IPS DF 4.7 (cell line): ENCODE measurements at regions not wholly inside any gene's neighbourhood (a gene's known extent, or its start where the extent isn't known, plus 50 kb on each side); places are given as distances from the start of the nearest gene placed in this dataset.

Experiments
- DNase-seq: peaks from one replicate; pipeline ENCODE4 v3.0.0-alpha.2; 2013; ENCODE audit warnings: low spot score; ENCODE audit errors: extremely low read depth

GRCh38 chr3:110198717-110199587 is 861.6 kb upstream of the DPPA4 start:
- no peak for DNase-seq

DNA sequence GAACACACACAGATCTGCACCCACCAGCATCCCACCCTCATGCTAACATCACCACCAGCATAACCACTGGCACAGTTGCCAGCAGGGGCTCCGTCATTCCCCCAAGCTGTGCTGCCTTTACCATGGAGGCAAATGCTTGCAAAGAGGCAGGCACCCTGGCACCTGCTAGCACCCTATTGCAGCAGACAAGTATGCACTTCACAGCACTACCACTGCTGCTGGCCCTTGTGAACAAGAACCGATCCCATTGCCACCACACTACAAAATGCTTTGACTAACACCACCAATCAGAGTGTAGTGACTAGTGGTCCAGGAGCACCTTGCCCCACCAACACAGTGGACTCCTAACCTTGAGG is 862.2 kb upstream of the DPPA4 start:
- DNase-seq = no peak

DNA sequence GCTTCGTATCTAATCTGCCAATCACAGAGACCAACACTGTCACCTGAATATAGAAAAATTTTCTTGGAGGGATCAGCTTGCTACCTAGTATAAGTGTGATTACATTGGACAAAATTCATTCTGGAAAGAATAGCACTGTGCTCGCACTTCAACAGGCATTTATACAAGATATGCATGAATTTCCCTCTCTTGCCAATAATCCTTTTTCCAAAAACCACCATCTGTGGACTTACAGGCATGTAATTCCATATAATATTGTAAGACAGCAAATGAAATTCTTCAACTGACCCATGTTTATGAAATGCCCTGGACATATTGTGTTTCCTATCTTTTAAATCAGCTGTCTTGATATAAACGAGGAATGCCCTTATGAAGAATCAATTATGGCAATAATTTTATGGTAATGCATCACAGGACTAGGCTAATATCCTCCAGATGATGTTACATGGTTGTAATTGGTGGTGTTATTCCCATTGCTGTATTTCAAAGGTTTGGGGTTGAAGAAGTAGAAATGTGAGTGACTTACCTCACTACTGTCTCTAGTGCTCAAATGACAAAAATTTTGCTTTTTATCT is 861.4 kb upstream of the NECTIN3 start:
- DNase-seq = no peak

GRCh38 chr3:110226645-110227044 is 845.0 kb upstream of the NECTIN3 start:
- no peak for DNase-seq

GRCh38 chr3:110227991-110228390 is 843.6 kb upstream of the NECTIN3 start:
- DNase-seq = no peak

- DNase-seq = no peak
These were observed 836.8 kb upstream of the NECTIN3 start for GRCh38 chr3:110234831-110235230.

DNA sequence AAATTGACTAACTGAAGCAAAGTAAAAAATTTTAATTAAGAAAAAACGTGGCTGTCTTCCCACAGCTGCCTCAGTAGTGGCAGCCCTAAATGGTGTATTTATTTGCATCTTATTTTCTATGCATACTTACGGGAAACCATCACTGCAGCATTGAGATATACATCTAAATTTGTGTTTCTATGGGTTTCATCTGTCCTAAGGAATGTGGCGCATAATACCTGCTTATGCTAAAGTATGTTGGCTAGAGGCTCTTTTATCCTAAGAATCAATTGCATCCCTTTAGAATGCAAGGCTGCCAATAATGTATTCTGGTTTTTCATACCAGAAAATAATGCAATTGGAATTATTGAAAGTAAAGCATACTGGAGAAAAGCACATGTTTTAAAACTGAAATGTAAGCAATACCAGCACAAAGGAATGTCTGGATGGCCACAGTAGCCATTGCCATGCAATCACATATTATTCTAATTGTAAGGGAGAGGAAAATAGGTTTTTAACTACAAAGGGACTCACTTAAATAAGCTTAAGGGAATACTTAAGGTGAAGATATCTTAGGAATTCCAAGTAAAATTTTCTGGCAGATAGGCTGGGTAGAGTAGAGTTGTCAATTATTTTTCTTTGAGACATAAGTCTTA is 834.5 kb upstream of the NECTIN3 start:
- no peak for DNase-seq

DNA sequence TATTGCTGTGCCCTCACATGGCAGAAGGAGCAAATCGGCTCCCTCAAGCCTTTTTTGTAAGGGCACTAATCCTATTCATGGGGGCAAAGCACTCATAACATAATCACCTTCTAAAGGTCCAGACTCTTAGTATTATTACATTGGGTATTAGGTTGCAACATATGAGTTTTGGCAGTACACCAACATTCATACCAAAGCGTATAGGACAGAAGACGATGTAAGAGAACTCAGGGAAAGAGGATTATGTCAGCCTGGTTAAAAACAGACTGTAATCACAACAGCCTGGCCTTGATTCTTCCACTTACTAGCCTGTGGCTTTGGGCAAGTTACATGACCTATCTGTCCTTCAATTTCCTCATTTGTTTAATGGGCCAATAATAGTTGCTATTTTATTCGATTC is 828.5 kb upstream of the NECTIN3 start:
- no peak for DNase-seq

GRCh38 chr3:110246796-110247376 is 824.7 kb upstream of the NECTIN3 start:
- no peak for DNase-seq

GRCh38 chr3:110248666-110249065 is 823.0 kb upstream of the NECTIN3 start:
- no peak for DNase-seq

DNA sequence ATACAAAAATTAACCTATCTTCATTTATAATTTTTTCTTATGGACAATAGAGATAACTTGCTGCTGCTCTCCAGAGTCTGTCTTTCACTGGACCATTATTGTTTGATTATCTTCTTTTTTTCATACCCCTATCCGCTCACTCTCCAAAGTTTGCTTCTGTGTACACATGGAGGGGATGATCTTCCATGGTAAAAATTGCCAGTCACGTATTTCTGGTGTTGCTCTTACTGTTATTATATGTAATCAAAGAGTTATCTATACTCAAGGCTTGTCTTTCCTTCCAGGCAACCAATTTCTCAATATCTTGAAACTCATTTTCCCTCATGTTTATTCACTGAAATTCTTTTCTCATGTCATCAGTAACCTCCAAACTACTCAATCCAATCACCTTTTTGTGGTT is 817.8 kb upstream of the NECTIN3 start:
- DNase-seq = no peak

- DNase-seq = no peak
These were observed 817.0 kb upstream of the NECTIN3 start for GRCh38 chr3:110254591-110254990.

DNA sequence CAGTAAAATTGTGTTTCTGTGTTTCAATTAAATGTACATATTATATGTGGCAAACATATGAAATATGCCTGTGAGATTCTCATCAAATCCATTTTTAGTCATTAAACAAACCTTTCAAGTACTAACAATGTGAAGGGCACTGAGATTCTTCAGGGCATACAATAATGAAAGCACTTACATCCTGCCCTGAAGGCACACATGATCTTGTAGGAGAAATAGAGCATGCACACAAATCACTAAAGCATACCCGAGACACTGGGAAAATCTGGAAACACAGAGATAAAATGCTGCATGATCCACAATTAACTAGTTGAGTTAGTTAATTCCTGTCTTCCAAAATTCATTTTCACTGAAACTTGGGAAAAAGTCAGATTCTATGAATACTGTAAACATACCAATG is 810.5 kb upstream of the NECTIN3 start:
- DNase-seq = no peak

GRCh38 chr3:110262896-110263295 is 808.7 kb upstream of the NECTIN3 start:
- no peak for DNase-seq

DNA sequence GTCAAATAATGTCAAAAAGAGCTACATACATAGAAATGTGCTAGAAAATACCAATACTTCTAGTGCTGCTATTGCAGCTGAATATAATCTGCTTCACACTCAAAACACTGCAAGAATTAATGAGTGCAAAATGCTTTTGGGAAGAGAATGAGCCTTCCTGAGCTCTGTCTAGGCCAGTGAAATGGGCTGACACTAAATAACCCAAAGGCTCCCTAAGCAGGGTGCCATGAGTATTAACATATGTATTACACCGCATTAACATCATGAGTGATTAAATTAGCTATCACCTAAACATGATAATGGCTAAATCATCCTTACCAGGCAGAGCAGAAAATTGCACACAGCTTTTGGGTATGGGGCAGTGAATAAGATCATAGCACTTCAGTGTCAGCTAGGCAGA is 806.3 kb upstream of the NECTIN3 start:
- DNase-seq = no peak

- DNase-seq = no peak
These were observed 804.2 kb upstream of the NECTIN3 start for GRCh38 chr3:110267304-110267845.

DNA sequence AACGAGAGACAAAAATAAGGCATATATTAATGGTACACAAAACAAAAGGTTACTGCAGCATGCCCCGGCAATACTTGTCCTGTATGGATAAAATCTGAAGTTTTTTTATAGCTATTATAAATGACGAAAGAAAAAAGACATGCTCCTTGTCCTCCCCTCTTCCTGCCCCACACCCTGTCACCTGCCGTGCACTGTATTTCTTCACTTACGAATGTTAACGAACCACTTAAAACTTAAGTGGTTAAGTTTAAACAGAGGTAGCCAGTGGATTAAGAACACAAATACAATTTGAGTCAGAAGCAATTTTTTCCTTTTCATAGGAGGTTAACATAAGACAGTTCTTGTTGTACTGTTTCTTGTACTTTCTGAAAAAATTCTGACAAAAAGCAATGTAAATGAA is 799.1 kb upstream of the NECTIN3 start:
- no peak for DNase-seq

DNA sequence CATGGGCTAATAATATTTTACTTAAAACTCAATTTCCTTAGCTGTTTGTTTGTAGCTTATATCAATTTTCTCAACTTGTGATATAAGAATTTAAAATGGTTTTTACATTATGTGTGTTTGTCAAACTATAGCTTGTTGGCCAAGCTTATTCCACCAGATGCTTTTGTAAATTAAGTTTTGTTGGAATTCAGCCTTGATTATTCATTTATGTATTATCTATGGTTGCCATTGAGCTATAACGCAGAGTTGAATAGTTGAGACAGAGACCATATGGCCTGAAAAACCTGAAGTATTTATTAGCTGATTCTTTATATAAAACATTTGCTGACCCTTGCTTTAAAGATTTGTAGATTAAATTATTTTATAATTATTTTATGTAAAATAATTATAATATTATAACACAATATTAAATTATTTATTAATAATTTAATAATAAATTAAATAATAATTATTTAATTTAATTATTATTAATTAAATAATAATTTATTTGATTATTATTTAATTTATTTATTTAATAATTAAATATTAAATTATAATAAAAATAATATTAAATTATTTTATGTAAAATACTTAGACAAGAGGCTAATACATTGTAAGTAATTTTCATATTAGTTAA is 779.6 kb upstream of the NECTIN3 start:
- no peak for DNase-seq

GRCh38 chr3:110293660-110294059 is 778.0 kb upstream of the NECTIN3 start:
- no peak for DNase-seq

DNA sequence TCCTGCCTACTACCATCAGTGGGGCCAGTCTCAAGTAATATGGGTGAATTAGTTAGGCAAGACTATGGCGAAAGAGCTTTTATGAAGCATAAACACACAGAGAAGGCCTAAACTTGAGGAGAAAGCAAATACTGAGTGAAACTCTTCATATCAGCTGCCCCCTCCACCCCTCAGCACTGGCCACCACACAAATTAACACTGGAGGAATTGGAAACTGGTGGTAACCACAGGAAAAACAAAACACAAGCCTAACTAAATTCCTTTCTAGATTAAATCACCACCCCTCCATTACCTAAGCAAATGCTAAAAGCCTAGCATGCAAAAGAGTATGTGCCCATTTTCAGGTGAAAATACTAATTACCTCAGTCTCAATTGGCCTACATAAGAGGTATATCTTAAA is 774.7 kb upstream of the NECTIN3 start:
- no peak for DNase-seq

DNA sequence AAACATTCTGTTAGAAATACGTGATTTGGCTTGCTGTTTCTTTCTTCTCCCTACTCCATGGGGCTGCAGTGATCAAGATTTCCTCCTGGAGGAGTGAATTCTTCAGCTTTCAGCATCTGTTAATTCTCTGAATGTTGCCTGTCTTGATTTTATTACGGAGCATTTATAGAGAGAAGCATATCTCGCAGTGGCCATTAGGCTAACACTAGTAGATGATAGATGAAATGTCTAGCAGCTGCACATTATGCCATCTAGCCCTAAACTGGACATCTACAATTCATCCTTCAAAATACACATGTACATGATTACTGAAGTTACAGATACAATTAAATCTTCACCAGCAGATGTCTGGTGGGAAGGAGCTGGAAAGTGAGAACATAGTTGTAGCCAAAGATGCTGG is 769.8 kb upstream of the NECTIN3 start:
- DNase-seq = no peak
